ENCODE measurements at regions not wholly inside any gene's neighbourhood (a gene's known extent, or its start where the extent isn't known, plus 50 kb on each side); places are given as distances from the start of the nearest gene placed in this dataset.

- Mint-ChIP-seq H3K27me3 (ENCODE audit: insufficient read depth, low read depth, poor library complexity) (peaks cover 3% of the 10 kb centered on the region), H3K4me3 (no peak overlapping the region), H3K4me1 (no peaks in the 10 kb centered on the region), H3K9me3 (no peaks in the 10 kb centered on the region), H3K27ac (no peak overlapping the region), H3K36me3 (ENCODE audit: low read depth) (no peaks in the 10 kb centered on the region)
- no peaks in the 10 kb centered on the region; the same call in 1 of the 2 replicates for H3K9me2 ChIP-seq (ENCODE audit: insufficient read depth)
- ATAC-seq = no peak
- H4K20me1 ChIP-seq (replicated peaks; ENCODE audit: insufficient read depth) = no peaks in the 10 kb centered on the region
- H3K4me2 ChIP-seq = no peak overlapping the region
- TF ChIP-seq EZH2phosphoT487 (IDR thresholded peaks at IDR 0.05; ENCODE audit: unreplicated experiment) (no peak), POLR2AphosphoS5 (IDR thresholded peaks at IDR 0.05; ENCODE audit: low read depth) (no peak), CREB1 (CRISPR knock-in tag; IDR thresholded peaks at IDR 0.05; ENCODE audit: low read depth) (no peak), STAT1 (IDR thresholded peaks at IDR 0.05; ENCODE audit: unreplicated experiment) (no peak), ZNF114 (CRISPR knock-in tag; IDR thresholded peaks at IDR 0.05) (no peak), REST (IDR thresholded peaks at IDR 0.05; ENCODE audit: unreplicated experiment) (no peak), ZNF331 (CRISPR knock-in tag; IDR thresholded peaks at IDR 0.05; ENCODE audit: low read depth) (no peak), EZH2 (IDR thresholded peaks at IDR 0.05; ENCODE audit: low read depth, unreplicated experiment) (no peak), ETS1 (IDR thresholded peaks at IDR 0.05) (no peak), NANOG (IDR thresholded peaks at IDR 0.05; ENCODE audit: borderline replicate concordance) (no peak), JUNB (IDR thresholded peaks at IDR 0.05; ENCODE audit: unreplicated experiment) (no peak)
- TF ChIP-seq, protein P1, sequence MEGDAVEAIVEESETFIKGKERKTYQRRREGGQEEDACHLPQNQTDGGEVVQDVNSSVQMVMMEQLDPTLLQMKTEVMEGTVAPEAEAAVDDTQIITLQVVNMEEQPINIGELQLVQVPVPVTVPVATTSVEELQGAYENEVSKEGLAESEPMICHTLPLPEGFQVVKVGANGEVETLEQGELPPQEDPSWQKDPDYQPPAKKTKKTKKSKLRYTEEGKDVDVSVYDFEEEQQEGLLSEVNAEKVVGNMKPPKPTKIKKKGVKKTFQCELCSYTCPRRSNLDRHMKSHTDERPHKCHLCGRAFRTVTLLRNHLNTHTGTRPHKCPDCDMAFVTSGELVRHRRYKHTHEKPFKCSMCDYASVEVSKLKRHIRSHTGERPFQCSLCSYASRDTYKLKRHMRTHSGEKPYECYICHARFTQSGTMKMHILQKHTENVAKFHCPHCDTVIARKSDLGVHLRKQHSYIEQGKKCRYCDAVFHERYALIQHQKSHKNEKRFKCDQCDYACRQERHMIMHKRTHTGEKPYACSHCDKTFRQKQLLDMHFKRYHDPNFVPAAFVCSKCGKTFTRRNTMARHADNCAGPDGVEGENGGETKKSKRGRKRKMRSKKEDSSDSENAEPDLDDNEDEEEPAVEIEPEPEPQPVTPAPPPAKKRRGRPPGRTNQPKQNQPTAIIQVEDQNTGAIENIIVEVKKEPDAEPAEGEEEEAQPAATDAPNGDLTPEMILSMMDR (conservative IDR thresholded peaks at IDR 0.05; ENCODE audit: low read depth in 2 of 2) = no peak
- TF ChIP-seq, protein P2, sequence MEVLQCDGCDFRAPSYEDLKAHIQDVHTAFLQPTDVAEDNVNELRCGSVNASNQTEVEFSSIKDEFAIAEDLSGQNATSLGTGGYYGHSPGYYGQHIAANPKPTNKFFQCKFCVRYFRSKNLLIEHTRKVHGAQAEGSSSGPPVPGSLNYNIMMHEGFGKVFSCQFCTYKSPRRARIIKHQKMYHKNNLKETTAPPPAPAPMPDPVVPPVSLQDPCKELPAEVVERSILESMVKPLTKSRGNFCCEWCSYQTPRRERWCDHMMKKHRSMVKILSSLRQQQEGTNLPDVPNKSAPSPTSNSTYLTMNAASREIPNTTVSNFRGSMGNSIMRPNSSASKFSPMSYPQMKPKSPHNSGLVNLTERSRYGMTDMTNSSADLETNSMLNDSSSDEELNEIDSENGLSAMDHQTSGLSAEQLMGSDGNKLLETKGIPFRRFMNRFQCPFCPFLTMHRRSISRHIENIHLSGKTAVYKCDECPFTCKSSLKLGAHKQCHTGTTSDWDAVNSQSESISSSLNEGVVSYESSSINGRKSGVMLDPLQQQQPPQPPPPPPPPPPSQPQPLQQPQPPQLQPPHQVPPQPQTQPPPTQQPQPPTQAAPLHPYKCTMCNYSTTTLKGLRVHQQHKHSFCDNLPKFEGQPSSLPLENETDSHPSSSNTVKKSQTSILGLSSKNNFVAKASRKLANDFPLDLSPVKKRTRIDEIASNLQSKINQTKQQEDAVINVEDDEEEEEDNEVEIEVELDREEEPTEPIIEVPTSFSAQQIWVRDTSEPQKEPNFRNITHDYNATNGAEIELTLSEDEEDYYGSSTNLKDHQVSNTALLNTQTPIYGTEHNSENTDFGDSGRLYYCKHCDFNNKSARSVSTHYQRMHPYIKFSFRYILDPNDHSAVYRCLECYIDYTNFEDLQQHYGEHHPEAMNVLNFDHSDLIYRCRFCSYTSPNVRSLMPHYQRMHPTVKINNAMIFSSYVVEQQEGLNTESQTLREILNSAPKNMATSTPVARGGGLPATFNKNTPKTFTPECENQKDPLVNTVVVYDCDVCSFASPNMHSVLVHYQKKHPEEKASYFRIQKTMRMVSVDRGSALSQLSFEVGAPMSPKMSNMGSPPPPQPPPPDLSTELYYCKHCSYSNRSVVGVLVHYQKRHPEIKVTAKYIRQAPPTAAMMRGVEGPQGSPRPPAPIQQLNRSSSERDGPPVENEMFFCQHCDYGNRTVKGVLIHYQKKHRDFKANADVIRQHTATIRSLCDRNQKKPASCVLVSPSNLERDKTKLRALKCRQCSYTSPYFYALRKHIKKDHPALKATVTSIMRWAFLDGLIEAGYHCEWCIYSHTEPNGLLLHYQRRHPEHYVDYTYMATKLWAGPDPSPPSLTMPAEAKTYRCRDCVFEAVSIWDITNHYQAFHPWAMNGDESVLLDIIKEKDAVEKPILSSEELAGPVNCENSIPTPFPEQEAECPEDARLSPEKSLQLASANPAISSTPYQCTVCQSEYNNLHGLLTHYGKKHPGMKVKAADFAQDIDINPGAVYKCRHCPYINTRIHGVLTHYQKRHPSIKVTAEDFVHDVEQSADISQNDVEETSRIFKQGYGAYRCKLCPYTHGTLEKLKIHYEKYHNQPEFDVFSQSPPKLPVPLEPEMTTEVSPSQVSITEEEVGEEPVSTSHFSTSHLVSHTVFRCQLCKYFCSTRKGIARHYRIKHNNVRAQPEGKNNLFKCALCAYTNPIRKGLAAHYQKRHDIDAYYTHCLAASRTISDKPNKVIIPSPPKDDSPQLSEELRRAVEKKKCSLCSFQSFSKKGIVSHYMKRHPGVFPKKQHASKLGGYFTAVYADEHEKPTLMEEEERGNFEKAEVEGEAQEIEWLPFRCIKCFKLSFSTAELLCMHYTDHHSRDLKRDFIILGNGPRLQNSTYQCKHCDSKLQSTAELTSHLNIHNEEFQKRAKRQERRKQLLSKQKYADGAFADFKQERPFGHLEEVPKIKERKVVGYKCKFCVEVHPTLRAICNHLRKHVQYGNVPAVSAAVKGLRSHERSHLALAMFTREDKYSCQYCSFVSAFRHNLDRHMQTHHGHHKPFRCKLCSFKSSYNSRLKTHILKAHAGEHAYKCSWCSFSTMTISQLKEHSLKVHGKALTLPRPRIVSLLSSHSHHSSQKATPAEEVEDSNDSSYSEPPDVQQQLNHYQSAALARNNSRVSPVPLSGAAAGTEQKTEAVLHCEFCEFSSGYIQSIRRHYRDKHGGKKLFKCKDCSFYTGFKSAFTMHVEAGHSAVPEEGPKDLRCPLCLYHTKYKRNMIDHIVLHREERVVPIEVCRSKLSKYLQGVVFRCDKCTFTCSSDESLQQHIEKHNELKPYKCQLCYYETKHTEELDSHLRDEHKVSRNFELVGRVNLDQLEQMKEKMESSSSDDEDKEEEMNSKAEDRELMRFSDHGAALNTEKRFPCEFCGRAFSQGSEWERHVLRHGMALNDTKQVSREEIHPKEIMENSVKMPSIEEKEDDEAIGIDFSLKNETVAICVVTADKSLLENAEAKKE (CRISPR knock-in tag; IDR thresholded peaks at IDR 0.05) = no peak
- no peak overlapping the region for H2AFZ ChIP-seq
- H3K4me3 ChIP-seq = no peak overlapping the region
- H3K27ac ChIP-seq (ENCODE audit: low read depth) = no peak overlapping the region
- no peaks in the 10 kb centered on the region for H3F3A ChIP-seq (replicated peaks; ENCODE audit: low read depth)
- H3K4me1 ChIP-seq (ENCODE audit: insufficient read depth) = no peaks in the 10 kb centered on the region
- H3K36me3 ChIP-seq (ENCODE audit: insufficient read depth) = no peaks in the 10 kb centered on the region
- DNase-seq (ENCODE audit: low spot score) = no peak
- H3K27me3 ChIP-seq (ENCODE audit: insufficient read depth) = no peaks in the 10 kb centered on the region
- no peaks in the 10 kb centered on the region for H3K79me2 ChIP-seq (replicated peaks; ENCODE audit: insufficient read depth)
These were observed 73.0 kb upstream of the GOLIM4 start for GRCh38 chr3:168168743-168169142.

All from GM23338 (cell line).